ENCODE measurements at regions not wholly inside any gene's neighbourhood (a gene's known extent, or its start where the extent isn't known, plus 50 kb on each side); places are given as distances from the start of the nearest gene placed in this dataset.

DNA sequence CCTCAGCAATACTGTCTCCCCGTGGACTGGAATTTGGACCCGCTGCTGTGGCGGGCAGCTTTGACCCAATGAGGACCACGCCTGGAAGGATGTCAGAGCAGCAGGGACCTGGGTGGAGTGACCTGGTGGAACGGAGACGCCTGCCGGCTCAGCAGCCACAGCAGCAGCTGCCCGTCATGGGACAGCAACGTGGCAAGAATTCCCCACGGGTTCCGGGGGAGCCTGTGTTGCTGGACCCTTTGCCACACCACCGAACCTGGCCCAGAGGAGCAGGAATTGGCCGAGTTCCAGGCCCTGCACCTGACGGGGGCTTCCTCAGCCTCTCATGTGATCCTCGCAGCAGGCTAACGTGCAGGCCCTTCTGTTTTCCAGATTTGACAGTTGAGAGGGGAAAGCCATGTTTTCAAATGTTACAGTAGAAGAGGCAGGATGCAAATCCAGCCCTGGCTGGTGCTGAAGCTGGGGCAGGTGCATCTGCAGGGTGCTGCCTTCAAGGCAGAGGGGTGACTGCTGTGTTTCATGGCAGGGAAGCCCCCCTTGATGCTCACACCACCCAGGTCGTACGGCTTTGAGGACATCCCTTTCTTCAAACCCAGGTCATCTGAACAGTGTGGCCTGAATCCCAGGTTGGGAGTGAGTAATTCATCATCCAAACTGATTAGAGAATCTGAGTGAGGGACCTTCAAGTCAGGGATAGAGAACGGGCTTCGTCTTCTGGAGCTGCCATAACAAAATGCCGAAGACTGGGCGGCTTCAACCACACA, 93.4 kb downstream of the THBS2 start:
- TF ChIP-seq, protein P1, sequence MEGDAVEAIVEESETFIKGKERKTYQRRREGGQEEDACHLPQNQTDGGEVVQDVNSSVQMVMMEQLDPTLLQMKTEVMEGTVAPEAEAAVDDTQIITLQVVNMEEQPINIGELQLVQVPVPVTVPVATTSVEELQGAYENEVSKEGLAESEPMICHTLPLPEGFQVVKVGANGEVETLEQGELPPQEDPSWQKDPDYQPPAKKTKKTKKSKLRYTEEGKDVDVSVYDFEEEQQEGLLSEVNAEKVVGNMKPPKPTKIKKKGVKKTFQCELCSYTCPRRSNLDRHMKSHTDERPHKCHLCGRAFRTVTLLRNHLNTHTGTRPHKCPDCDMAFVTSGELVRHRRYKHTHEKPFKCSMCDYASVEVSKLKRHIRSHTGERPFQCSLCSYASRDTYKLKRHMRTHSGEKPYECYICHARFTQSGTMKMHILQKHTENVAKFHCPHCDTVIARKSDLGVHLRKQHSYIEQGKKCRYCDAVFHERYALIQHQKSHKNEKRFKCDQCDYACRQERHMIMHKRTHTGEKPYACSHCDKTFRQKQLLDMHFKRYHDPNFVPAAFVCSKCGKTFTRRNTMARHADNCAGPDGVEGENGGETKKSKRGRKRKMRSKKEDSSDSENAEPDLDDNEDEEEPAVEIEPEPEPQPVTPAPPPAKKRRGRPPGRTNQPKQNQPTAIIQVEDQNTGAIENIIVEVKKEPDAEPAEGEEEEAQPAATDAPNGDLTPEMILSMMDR (IDR thresholded peaks at IDR 0.05): no peak
- no peak for TF ChIP-seq POLR2A (IDR thresholded peaks at IDR 0.05)
